ENCODE measurements at regions not wholly inside any gene's neighbourhood (a gene's known extent, or its start where the extent isn't known, plus 50 kb on each side); places are given as distances from the start of the nearest gene placed in this dataset.

GRCh38 chr6:153302133-153302532 lies 171.1 kb upstream of the RGS17 start:
- DNase-seq (no peak), ATAC-seq (ENCODE audit: low read depth) (no peak)
- Histone ChIP-seq H3K56ac (ENCODE audit: extremely low read depth, insufficient read depth, low read length) (no peak overlapping the region), H3K9ac (ENCODE audit: low read depth, low read length) (no peak overlapping the region), H3K9me1 (ENCODE audit: insufficient read depth, low read length) (no peaks in the 10 kb centered on the region), H3K27ac (ENCODE audit: insufficient read depth, low read length) (no peak overlapping the region), H3K14ac (replicated peaks; ENCODE audit: low read depth, low read length) (no peak overlapping the region), H3K9me3 (ENCODE audit: control insufficient read depth, insufficient read depth, low read length) (no peaks in the 10 kb centered on the region), H3K4ac (ENCODE audit: low read depth, low read length) (no peak overlapping the region), H3K18ac (ENCODE audit: low read depth, low read length) (no peak overlapping the region), H4K91ac (ENCODE audit: insufficient read depth, low read depth, low read length) (no peak overlapping the region), H2BK5ac (ENCODE audit: low read depth, low read length, poor library complexity, severe bottlenecking) (no peak overlapping the region), H3K23ac (ENCODE audit: low read depth, low read length) (no peak overlapping the region), H4K8ac (ENCODE audit: low read depth in 2 of 2, low read length in 2 of 2) (no peak overlapping the region), H3K27me3 (ENCODE audit: control insufficient read depth, insufficient read depth, low read length) (no peaks in the 10 kb centered on the region), H3K79me1 (ENCODE audit: low read depth in 1 of 2, low read length in 2 of 2) (no peaks in the 10 kb centered on the region), H3K4me1 (ENCODE audit: control insufficient read depth, insufficient read depth, low read length) (no peaks in the 10 kb centered on the region), H2AFZ (replicated peaks; ENCODE audit: low read length, poor library complexity) (no peak overlapping the region), H2AK9ac (replicated peaks; ENCODE audit: low read depth, low read length, poor library complexity) (no peak overlapping the region), H2AK5ac (ENCODE audit: low read depth, low read length) (no peak overlapping the region), H2BK15ac (ENCODE audit: low read depth, low read length) (no peak overlapping the region), H2BK120ac (ENCODE audit: low read depth, low read length) (no peak overlapping the region), H3K4me3 (ENCODE audit: insufficient read depth, low read depth, low read length) (no peak overlapping the region), H4K20me1 (ENCODE audit: insufficient read depth, low read length) (no peaks in the 10 kb centered on the region), H3K36me3 (ENCODE audit: control insufficient read depth, insufficient read depth, low read length) (no peaks in the 10 kb centered on the region), H2BK20ac (ENCODE audit: low read depth, low read length) (no peak overlapping the region), H4K5ac (ENCODE audit: low read depth, low read length) (no peak overlapping the region), H3K4me2 (ENCODE audit: low read depth, low read length) (no peak overlapping the region)
- CTCF ChIA-PET = no interaction called here
- in situ Hi-C loops (cut with MboI; ENCODE audit: low sequenced_read_pairs) (loop anchor here (5.0 kb wide), 1 partner anchor 255 kb away; no protein-coding TSS in a partner anchor), intact Hi-C loops (cut with micrococcal nuclease) (no loop called here), dilution Hi-C loops (cut with HindIII; ENCODE audit: low sequenced_read_pairs, unreplicated experiment) (no loop called here)
- POLR2A ChIA-PET (ENCODE audit: unreplicated experiment) = no interaction called here
- no TSS peak for BruUV-seq (replicated peaks)
- 57% methylated on average over 1 of the region's 8 CpGs; no CpG with 5 or more reads in 1 of the 2 experiments for WGBS, 2 experiments (ENCODE audit: extremely low coverage in 2 of 2, insufficient read length in 1 of 2)
- TF ChIP-seq ELK1 (IDR thresholded peaks at IDR 0.05; ENCODE audit: borderline replicate concordance, low read depth, low read length) = no peak
- TF ChIP-seq POLR2A (IDR thresholded peaks at IDR 0.05; ENCODE audit: low read depth, low read length) = no peak
- TF ChIP-seq RFX5 (IDR thresholded peaks at IDR 0.05; ENCODE audit: low read depth, low read length) = no peak
- TF ChIP-seq FOS (IDR thresholded peaks at IDR 0.05; ENCODE audit: low read depth, low read length) = no peak
